ENCODE measurements at regions not wholly inside any gene's neighbourhood (a gene's known extent, or its start where the extent isn't known, plus 50 kb on each side); places are given as distances from the start of the nearest gene placed in this dataset.

GRCh38 chr11:81010631-81011030 is 1569.8 kb upstream of the TENM4 start:
- Histone ChIP-seq H3K27me3 (ENCODE audit: insufficient read depth, poor library complexity, severe bottlenecking) (no peaks in the 10 kb centered on the region), H3K4me3 (replicated peaks; ENCODE audit: insufficient read depth, low read length) (no peak overlapping the region), H3K27ac (replicated peaks) (no peak overlapping the region)
- TF ChIP-seq REST (IDR thresholded peaks at IDR 0.05; ENCODE audit: insufficient replicate concordance, low read depth) (no peak), SPI1 (IDR thresholded peaks at IDR 0.05; ENCODE audit: borderline replicate concordance, low read depth) (no peak), GABPA (IDR thresholded peaks at IDR 0.05; ENCODE audit: low read depth) (no peak)
- TF ChIP-seq, protein P1, sequence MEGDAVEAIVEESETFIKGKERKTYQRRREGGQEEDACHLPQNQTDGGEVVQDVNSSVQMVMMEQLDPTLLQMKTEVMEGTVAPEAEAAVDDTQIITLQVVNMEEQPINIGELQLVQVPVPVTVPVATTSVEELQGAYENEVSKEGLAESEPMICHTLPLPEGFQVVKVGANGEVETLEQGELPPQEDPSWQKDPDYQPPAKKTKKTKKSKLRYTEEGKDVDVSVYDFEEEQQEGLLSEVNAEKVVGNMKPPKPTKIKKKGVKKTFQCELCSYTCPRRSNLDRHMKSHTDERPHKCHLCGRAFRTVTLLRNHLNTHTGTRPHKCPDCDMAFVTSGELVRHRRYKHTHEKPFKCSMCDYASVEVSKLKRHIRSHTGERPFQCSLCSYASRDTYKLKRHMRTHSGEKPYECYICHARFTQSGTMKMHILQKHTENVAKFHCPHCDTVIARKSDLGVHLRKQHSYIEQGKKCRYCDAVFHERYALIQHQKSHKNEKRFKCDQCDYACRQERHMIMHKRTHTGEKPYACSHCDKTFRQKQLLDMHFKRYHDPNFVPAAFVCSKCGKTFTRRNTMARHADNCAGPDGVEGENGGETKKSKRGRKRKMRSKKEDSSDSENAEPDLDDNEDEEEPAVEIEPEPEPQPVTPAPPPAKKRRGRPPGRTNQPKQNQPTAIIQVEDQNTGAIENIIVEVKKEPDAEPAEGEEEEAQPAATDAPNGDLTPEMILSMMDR (IDR thresholded peaks at IDR 0.05; ENCODE audit: insufficient read depth, low read length) = no peak
- no peak for DNase-seq (ENCODE audit: low read depth in 1 of 2, low spot score in 1 of 2)

DNA sequence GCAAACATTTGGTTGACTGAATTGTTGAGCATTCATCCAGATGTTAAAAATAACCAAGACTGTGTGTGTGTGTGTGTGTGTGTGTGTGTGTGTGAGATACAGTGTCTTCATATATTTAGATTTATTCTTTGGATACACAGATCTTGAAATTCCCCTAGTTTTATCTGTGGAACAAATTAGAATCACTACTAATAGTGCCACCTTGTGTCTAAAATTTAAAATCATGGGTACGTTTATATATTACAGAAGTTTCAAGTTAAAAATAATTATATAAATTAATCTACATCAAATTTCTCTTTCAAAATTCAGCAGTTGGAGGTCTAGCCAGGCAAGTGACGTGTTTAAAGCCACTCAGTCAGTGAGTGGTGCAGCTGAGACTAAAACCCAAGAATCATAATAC is 1566.2 kb upstream of the TENM4 start:
- H3K27ac ChIP-seq (replicated peaks) = no peak overlapping the region
- H3K27me3 ChIP-seq (ENCODE audit: insufficient read depth, poor library complexity, severe bottlenecking) = no peaks in the 10 kb centered on the region
- H3K4me3 ChIP-seq (replicated peaks; ENCODE audit: insufficient read depth, low read length) = no peak overlapping the region
- DNase-seq (ENCODE audit: low read depth in 1 of 2, low spot score in 1 of 2) = no peak
- TF ChIP-seq POLR2AphosphoS5 (IDR thresholded peaks at IDR 0.05; ENCODE audit: low read depth) = no peak
- no peak for TF ChIP-seq SPI1 (IDR thresholded peaks at IDR 0.05; ENCODE audit: borderline replicate concordance, low read depth)
- no peak for TF ChIP-seq GABPA (IDR thresholded peaks at IDR 0.05; ENCODE audit: low read depth)
- TF ChIP-seq, protein P1 (IDR thresholded peaks at IDR 0.05; ENCODE audit: insufficient read depth, low read length) = no peak
- TF ChIP-seq REST (IDR thresholded peaks at IDR 0.05; ENCODE audit: insufficient replicate concordance, low read depth) = no peak

DNA sequence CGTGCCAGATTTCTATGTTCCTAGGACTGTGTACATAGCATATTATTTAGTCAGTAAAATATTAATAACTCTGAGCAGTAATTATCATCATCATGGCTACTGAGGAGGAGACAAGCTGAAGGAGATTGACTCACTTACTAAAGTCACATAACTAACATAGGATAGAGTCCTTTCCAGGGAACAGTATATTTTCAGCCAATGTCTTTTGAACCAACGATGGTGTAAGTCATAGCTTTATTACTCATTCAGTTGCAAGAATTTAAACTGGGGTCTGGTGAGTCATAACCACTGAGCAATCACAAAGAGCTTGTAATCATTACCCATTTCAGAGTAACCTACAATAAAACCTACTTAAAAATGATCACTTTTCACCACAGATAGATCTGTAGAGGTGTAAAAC is 1564.8 kb upstream of the TENM4 start:
- Histone ChIP-seq H3K27me3 (ENCODE audit: insufficient read depth, poor library complexity, severe bottlenecking) (no peaks in the 10 kb centered on the region), H3K27ac (replicated peaks) (no peak overlapping the region), H3K4me3 (replicated peaks; ENCODE audit: insufficient read depth, low read length) (no peak overlapping the region)
- no peak for TF ChIP-seq REST (IDR thresholded peaks at IDR 0.05; ENCODE audit: insufficient replicate concordance, low read depth)
- TF ChIP-seq SPI1 (IDR thresholded peaks at IDR 0.05; ENCODE audit: borderline replicate concordance, low read depth) = no peak
- TF ChIP-seq GABPA (IDR thresholded peaks at IDR 0.05; ENCODE audit: low read depth) = no peak
- no peak for TF ChIP-seq POLR2AphosphoS5 (IDR thresholded peaks at IDR 0.05; ENCODE audit: low read depth)
- TF ChIP-seq, protein P1 (IDR thresholded peaks at IDR 0.05; ENCODE audit: insufficient read depth, low read length) = no peak
- DNase-seq (ENCODE audit: low read depth in 1 of 2, low spot score in 1 of 2) = no peak

Measured in HL-60 (cell line).